Caco-2 (cell line): ENCODE measurements at regions not wholly inside any gene's neighbourhood (a gene's known extent, or its start where the extent isn't known, plus 50 kb on each side); places are given as distances from the start of the nearest gene placed in this dataset.

Experiments used
- BruUV-seq: library from RNA; stranded (reverse); fragments of 400-500 nt; replicated peaks from 2 replicates; lab custom pipeline; 2021; lab: Mats Ljungman, UMichigan
- CTCF ChIA-PET: fragments of 300-600 bp; sonication (Branson Sonifier 250); formaldehyde crosslinking; loops from one replicate; lab custom pipeline; 2022; ENCODE audit warnings: antibody characterized with exemption; lab: Charles Lee
- POLR2A ChIA-PET: fragments of 300-600 bp; sonication (Branson Sonifier 250); formaldehyde crosslinking; loops from one replicate; lab custom pipeline; 2022; ENCODE audit warnings: antibody characterized with exemption; lab: Charles Lee
- DNase-seq, 2 experiments: peaks; one replicate each; pipeline versions ENCODE4 v3.0.0 to v3.0.0-alpha.2; 2020 to 2022
- H3K27me3 ChIP-seq: replicated peaks from 2 replicates; pipeline ENCODE4 v1.6.0; 2011; ENCODE audit warnings: low read length; ENCODE audit not compliant: control insufficient read depth, insufficient read depth
- H3K36me3 ChIP-seq: 2 replicates; pipeline ENCODE4 v1.5.1; 2011; ENCODE audit warnings: low read length; ENCODE audit not compliant: control insufficient read depth, insufficient read depth
- H3K4me1 ChIP-seq: fragments of 250-450 bp; sonication (Bioruptor Pico); 2 replicates; pipeline ENCODE4 v1.5.1; 2020; ENCODE audit warnings: mild to moderate bottlenecking
- H3K4me3 ChIP-seq: 2 replicates; pipeline ENCODE4 v1.5.1; 2011; ENCODE audit warnings: low read depth, mild to moderate bottlenecking, control low read depth, low read length
- H3K9me3 ChIP-seq: fragments of 250-450 bp; sonication (Bioruptor Pico); 2 replicates; pipeline ENCODE4 v1.5.1; 2020; ENCODE audit warnings: mild to moderate bottlenecking, moderate library complexity
- H3K27ac Mint-ChIP-seq: one replicate; pipeline ENCODE4 v1.8.0; 2022; ENCODE audit warnings: mixed read lengths; ENCODE audit not compliant: unreplicated experiment
- H3K27me3 Mint-ChIP-seq: one replicate; pipeline ENCODE4 v1.8.0; 2022; ENCODE audit warnings: mixed read lengths; ENCODE audit not compliant: insufficient read depth, unreplicated experiment
- H3K36me3 Mint-ChIP-seq: one replicate; pipeline ENCODE4 v1.8.0; 2022; ENCODE audit warnings: mild to moderate bottlenecking, mixed read lengths; ENCODE audit not compliant: insufficient read depth, unreplicated experiment
- H3K4me1 Mint-ChIP-seq: one replicate; pipeline ENCODE4 v1.8.0; 2022; ENCODE audit warnings: low read depth, mixed read lengths; ENCODE audit not compliant: unreplicated experiment
- H3K4me3 Mint-ChIP-seq: one replicate; pipeline ENCODE4 v1.8.0; 2022; ENCODE audit warnings: mild to moderate bottlenecking, moderate library complexity, mixed read lengths; ENCODE audit not compliant: unreplicated experiment
- H3K9me3 Mint-ChIP-seq: one replicate; pipeline ENCODE4 v1.8.0; 2022; ENCODE audit warnings: mixed read lengths; ENCODE audit not compliant: unreplicated experiment
- CTCF ChIP-seq, 2 experiments: fragments of 200-600 bp in 1 of 2; IDR thresholded peaks; 1 replicate in 1 of 2; 2 replicates in 1 of 2; pipeline versions ENCODE4 v1.5.1 to v1.8.0; 2011 to 2022; ENCODE audit warnings: antibody characterized with exemption in 1 of 2, control low read depth in 1 of 2, inconsistent platforms in 1 of 2, low read depth in 1 of 2, low read length in 1 of 2, mild to moderate bottlenecking in 1 of 2, moderate library complexity in 1 of 2; ENCODE audit not compliant: insufficient read depth in 1 of 2, severe bottlenecking in 1 of 2, unreplicated experiment in 1 of 2
- intact Hi-C: fragments of 100-400 bp; cut with micrococcal nuclease; formaldehyde crosslinking; loops from one replicate; pipeline ENCODE4 v1.10.0; 2022; ENCODE audit not compliant: unreplicated experiment

- Mint-ChIP-seq H3K27ac (peak overlapping the region; percentile 50), H3K4me1 (peaks cover 12% of the 10 kb centered on the region), H3K4me3 (peak overlapping the region; percentile 29), H3K27me3 (no peaks in the 10 kb centered on the region), H3K36me3 (no peaks in the 10 kb centered on the region), H3K9me3 (peaks cover 14% of the 10 kb centered on the region)
- no peak for TF ChIP-seq CTCF (IDR thresholded peaks at IDR 0.05; ENCODE audit: insufficient read depth in 1 of 2, low read depth in 1 of 2, low read length in 1 of 2, severe bottlenecking in 1 of 2, unreplicated experiment in 1 of 2)
- Histone ChIP-seq H3K9me3 (no peaks in the 10 kb centered on the region), H3K4me3 (no peak overlapping the region), H3K4me1 (peaks cover 22% of the 10 kb centered on the region), H3K27me3 (no peaks in the 10 kb centered on the region), H3K36me3 (no peaks in the 10 kb centered on the region)
- POLR2A ChIA-PET, result no interaction called here
- intact Hi-C loops, result loop anchor here (1.0 kb wide), 1 partner anchor 65 kb away; no protein-coding TSS in a partner anchor
- peak; percentile 39 to 68 for DNase-seq
- CTCF ChIA-PET, result no interaction called here
- no TSS peak for BruUV-seq
These were observed 175.7 kb upstream of the API5 start for GRCh38 chr11:43135966-43136534.

GRCh38 chr11:43138621-43139140, 173.1 kb upstream of the API5 start:
- Mint-ChIP-seq H3K4me3 (no peak overlapping the region), H3K4me1 (peaks cover 12% of the 10 kb centered on the region), H3K27me3 (no peaks in the 10 kb centered on the region), H3K9me3 (peaks cover 14% of the 10 kb centered on the region), H3K27ac (no peak overlapping the region), H3K36me3 (no peaks in the 10 kb centered on the region)
- intact Hi-C loops, result no loop called here
- peaks cover 22% of the 10 kb centered on the region for H3K4me1 ChIP-seq
- H3K36me3 ChIP-seq, result no peaks in the 10 kb centered on the region
- H3K4me3 ChIP-seq, result no peak overlapping the region
- TF ChIP-seq CTCF (IDR thresholded peaks at IDR 0.05; ENCODE audit: insufficient read depth in 1 of 2, low read depth in 1 of 2, low read length in 1 of 2, severe bottlenecking in 1 of 2, unreplicated experiment in 1 of 2), result no peak
- BruUV-seq, result no TSS peak
- no peaks in the 10 kb centered on the region for H3K9me3 ChIP-seq
- ChIA-PET CTCF (no interaction called here), POLR2A (no interaction called here)
- no peak for DNase-seq
- no peaks in the 10 kb centered on the region for H3K27me3 ChIP-seq

GRCh38 chr11:43145653-43146052, 166.1 kb upstream of the API5 start:
- H3K9me3 Mint-ChIP-seq, result no peaks in the 10 kb centered on the region
- no peaks in the 10 kb centered on the region for H3K4me1 ChIP-seq
- no peak for DNase-seq

More at GRCh38 chr11:43145653-43146052, 166.1 kb upstream of the API5 start:
- ChIA-PET CTCF (no interaction called here), POLR2A (no interaction called here)
- no peak overlapping the region for H3K4me3 Mint-ChIP-seq
- BruUV-seq, result no TSS peak
- no peaks in the 10 kb centered on the region for H3K36me3 Mint-ChIP-seq
- H3K27ac Mint-ChIP-seq, result no peak overlapping the region
- Histone ChIP-seq H3K4me3 (no peak overlapping the region), H3K36me3 (no peaks in the 10 kb centered on the region), H3K9me3 (no peaks in the 10 kb centered on the region), H3K27me3 (no peaks in the 10 kb centered on the region)
- no peak for TF ChIP-seq CTCF (IDR thresholded peaks at IDR 0.05; ENCODE audit: insufficient read depth in 1 of 2, low read depth in 1 of 2, low read length in 1 of 2, severe bottlenecking in 1 of 2, unreplicated experiment in 1 of 2)
- H3K27me3 Mint-ChIP-seq, result no peaks in the 10 kb centered on the region
- intact Hi-C loops, result no loop called here
- no peaks in the 10 kb centered on the region for H3K4me1 Mint-ChIP-seq
